ENCODE measurements at regions not wholly inside any gene's neighbourhood (a gene's known extent, or its start where the extent isn't known, plus 50 kb on each side); places are given as distances from the start of the nearest gene placed in this dataset.

DNA sequence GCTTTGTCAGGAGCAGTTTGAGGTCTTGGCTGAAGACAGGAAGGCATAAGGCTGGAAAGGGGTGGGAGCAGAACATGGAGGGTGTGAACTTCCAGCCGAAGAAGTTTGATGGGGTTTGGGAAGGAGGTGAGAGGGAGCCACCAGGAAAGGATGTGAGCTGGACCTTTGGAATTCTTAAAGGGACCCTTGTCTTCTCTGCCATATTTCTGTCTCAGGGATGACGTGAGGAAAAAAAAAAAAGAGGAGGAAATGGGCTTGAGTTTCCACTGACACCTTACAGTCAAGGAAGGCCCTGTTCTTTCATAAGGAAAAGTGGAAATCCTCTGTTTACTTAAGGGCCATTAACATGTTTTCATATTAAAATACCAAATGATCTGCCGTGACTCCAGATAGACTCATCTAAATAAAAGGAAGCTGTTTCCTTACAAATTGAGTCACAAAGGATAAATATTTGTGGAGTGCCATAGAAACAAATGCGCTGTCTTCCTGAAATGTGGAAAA, 132.1 kb downstream of the PALM2AKAP2 start:
- peaks cover 2% of the 10 kb centered on the region for H3K4me1 ChIP-seq (ENCODE audit: control insufficient read depth, insufficient read depth, low read length)
- H3K27me3 ChIP-seq (ENCODE audit: control insufficient read depth, insufficient read depth, low read length, poor library complexity, severe bottlenecking), result no peaks in the 10 kb centered on the region
- H3K36me3 ChIP-seq (ENCODE audit: control insufficient read depth, insufficient read depth, low read length), result no peaks in the 10 kb centered on the region
- no peak overlapping the region for H3K4me3 ChIP-seq (ENCODE audit: insufficient read depth, low read depth, low read length)
- H3K27ac ChIP-seq (ENCODE audit: insufficient read depth, low read depth, low read length, poor library complexity, severe bottlenecking), result no peak overlapping the region
- WGBS, 2 experiments, result 78 to 84% methylated on average over 4 of the region's 4 CpGs
- H3K9me3 ChIP-seq (ENCODE audit: control insufficient read depth, low read length), result no peaks in the 10 kb centered on the region

GRCh38 chr9:109912726-109913460, 132.9 kb downstream of the PALM2AKAP2 start:
- Histone ChIP-seq H3K4me3 (ENCODE audit: insufficient read depth, low read depth, low read length) (no peak overlapping the region), H3K36me3 (ENCODE audit: control insufficient read depth, insufficient read depth, low read length) (no peaks in the 10 kb centered on the region), H3K9me3 (ENCODE audit: control insufficient read depth, low read length) (no peaks in the 10 kb centered on the region), H3K4me1 (ENCODE audit: control insufficient read depth, insufficient read depth, low read length) (no peaks in the 10 kb centered on the region), H3K27ac (ENCODE audit: insufficient read depth, low read depth, low read length, poor library complexity, severe bottlenecking) (no peak overlapping the region), H3K27me3 (ENCODE audit: control insufficient read depth, insufficient read depth, low read length, poor library complexity, severe bottlenecking) (no peaks in the 10 kb centered on the region)
- 92 to 95% methylated on average over 7 of the region's 7 CpGs for WGBS, 2 experiments

DNA sequence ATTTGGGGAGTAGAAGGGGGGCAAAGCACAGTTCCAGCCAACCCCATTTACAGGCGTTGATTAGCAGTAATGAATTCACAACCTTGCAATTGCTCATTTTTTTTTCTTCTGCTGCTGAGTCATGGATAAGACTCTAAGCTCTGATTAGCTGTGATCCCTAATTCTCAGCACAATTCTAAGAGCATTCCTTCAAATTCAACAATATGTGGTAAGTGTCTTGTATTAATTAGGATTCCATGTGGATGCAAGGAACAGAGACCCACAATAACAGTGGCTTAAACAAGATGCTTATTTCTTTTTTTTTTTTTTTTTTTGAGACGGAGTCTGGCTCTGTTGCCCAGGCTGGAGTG, 133.4 kb downstream of the PALM2AKAP2 start:
- no peaks in the 10 kb centered on the region for H3K27me3 ChIP-seq (ENCODE audit: control insufficient read depth, insufficient read depth, low read length, poor library complexity, severe bottlenecking)
- H3K4me3 ChIP-seq (ENCODE audit: insufficient read depth, low read depth, low read length), result no peak overlapping the region
- WGBS, 2 experiments, result 96% methylated on average over 1 of the region's 2 CpGs
- no peaks in the 10 kb centered on the region for H3K36me3 ChIP-seq (ENCODE audit: control insufficient read depth, insufficient read depth, low read length)
- H3K27ac ChIP-seq (ENCODE audit: insufficient read depth, low read depth, low read length, poor library complexity, severe bottlenecking), result no peak overlapping the region
- H3K4me1 ChIP-seq (ENCODE audit: control insufficient read depth, insufficient read depth, low read length), result no peaks in the 10 kb centered on the region
- no peaks in the 10 kb centered on the region for H3K9me3 ChIP-seq (ENCODE audit: control insufficient read depth, low read length)

GRCh38 chr9:109914280-109915027, 134.5 kb downstream of the PALM2AKAP2 start:
- H3K4me3 ChIP-seq (ENCODE audit: insufficient read depth, low read depth, low read length), result no peak overlapping the region
- no peaks in the 10 kb centered on the region for H3K27me3 ChIP-seq (ENCODE audit: control insufficient read depth, insufficient read depth, low read length, poor library complexity, severe bottlenecking)
- no peaks in the 10 kb centered on the region for H3K9me3 ChIP-seq (ENCODE audit: control insufficient read depth, low read length)
- no peak overlapping the region for H3K27ac ChIP-seq (ENCODE audit: insufficient read depth, low read depth, low read length, poor library complexity, severe bottlenecking)
- no peaks in the 10 kb centered on the region for H3K4me1 ChIP-seq (ENCODE audit: control insufficient read depth, insufficient read depth, low read length)
- WGBS, 2 experiments, result 97% methylated on average over 4 of the region's 4 CpGs
- H3K36me3 ChIP-seq (ENCODE audit: control insufficient read depth, insufficient read depth, low read length), result no peaks in the 10 kb centered on the region

- no peaks in the 10 kb centered on the region for H3K36me3 ChIP-seq (ENCODE audit: control insufficient read depth, insufficient read depth, low read length)
- H3K27ac ChIP-seq (ENCODE audit: insufficient read depth, low read depth, low read length, poor library complexity, severe bottlenecking), result no peak overlapping the region
- H3K4me1 ChIP-seq (ENCODE audit: control insufficient read depth, insufficient read depth, low read length), result no peaks in the 10 kb centered on the region
- no peaks in the 10 kb centered on the region for H3K27me3 ChIP-seq (ENCODE audit: control insufficient read depth, insufficient read depth, low read length, poor library complexity, severe bottlenecking)
- no peaks in the 10 kb centered on the region for H3K9me3 ChIP-seq (ENCODE audit: control insufficient read depth, low read length)
- 93% methylated on average over 6 of the region's 6 CpGs for WGBS, 2 experiments
- no peak overlapping the region for H3K4me3 ChIP-seq (ENCODE audit: insufficient read depth, low read depth, low read length)
These were observed 136.3 kb downstream of the PALM2AKAP2 start for GRCh38 chr9:109916316-109916715.

GRCh38 chr9:109918339-109919163, 138.6 kb downstream of the PALM2AKAP2 start:
- Histone ChIP-seq H3K9me3 (ENCODE audit: control insufficient read depth, low read length) (no peaks in the 10 kb centered on the region), H3K27ac (ENCODE audit: insufficient read depth, low read depth, low read length, poor library complexity, severe bottlenecking) (no peak overlapping the region), H3K4me3 (ENCODE audit: insufficient read depth, low read depth, low read length) (no peak overlapping the region), H3K4me1 (ENCODE audit: control insufficient read depth, insufficient read depth, low read length) (no peaks in the 10 kb centered on the region), H3K27me3 (ENCODE audit: control insufficient read depth, insufficient read depth, low read length, poor library complexity, severe bottlenecking) (no peaks in the 10 kb centered on the region), H3K36me3 (ENCODE audit: control insufficient read depth, insufficient read depth, low read length) (no peaks in the 10 kb centered on the region)
- 85 to 90% methylated on average over 11 of the region's 11 CpGs for WGBS, 2 experiments

DNA sequence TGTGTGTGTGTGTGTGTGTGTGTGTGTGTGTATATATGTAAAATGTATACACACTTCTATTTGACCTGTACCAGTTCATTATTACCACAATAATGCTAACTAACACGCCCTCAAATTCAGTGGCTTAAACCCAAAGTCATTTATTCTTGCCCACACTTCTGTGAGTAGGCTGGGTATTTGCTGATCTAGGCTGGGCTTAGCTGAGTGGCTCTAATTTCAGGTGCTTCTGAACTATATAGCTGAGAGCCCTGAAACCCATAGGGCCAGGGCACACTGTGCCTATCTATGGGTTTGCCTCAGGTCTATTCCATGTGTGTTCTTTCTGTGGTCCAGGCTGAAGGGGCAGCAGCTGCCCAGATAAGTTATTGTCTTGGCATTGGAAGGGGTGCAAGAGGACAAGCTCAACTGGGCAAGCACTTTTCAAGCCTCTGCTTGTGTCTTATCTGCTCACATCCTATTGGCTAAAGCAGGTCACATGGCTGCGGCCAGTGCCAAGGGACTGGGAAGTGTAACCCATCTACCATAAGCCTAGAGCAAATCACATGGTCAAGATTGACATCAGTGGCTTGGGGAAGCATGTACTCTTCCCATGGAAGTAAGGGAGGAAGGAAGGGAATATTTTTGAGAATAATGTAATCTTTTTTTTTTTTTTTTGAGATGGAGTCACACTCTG, 139.9 kb downstream of the PALM2AKAP2 start:
- Histone ChIP-seq H3K27me3 (ENCODE audit: control insufficient read depth, insufficient read depth, low read length, poor library complexity, severe bottlenecking) (no peaks in the 10 kb centered on the region), H3K9me3 (ENCODE audit: control insufficient read depth, low read length) (no peaks in the 10 kb centered on the region), H3K36me3 (ENCODE audit: control insufficient read depth, insufficient read depth, low read length) (no peaks in the 10 kb centered on the region), H3K27ac (ENCODE audit: insufficient read depth, low read depth, low read length, poor library complexity, severe bottlenecking) (no peak overlapping the region), H3K4me3 (ENCODE audit: insufficient read depth, low read depth, low read length) (no peak overlapping the region), H3K4me1 (ENCODE audit: control insufficient read depth, insufficient read depth, low read length) (no peaks in the 10 kb centered on the region)
- WGBS, 2 experiments, result 95 to 100% methylated on average over 2 of the region's 2 CpGs

DNA sequence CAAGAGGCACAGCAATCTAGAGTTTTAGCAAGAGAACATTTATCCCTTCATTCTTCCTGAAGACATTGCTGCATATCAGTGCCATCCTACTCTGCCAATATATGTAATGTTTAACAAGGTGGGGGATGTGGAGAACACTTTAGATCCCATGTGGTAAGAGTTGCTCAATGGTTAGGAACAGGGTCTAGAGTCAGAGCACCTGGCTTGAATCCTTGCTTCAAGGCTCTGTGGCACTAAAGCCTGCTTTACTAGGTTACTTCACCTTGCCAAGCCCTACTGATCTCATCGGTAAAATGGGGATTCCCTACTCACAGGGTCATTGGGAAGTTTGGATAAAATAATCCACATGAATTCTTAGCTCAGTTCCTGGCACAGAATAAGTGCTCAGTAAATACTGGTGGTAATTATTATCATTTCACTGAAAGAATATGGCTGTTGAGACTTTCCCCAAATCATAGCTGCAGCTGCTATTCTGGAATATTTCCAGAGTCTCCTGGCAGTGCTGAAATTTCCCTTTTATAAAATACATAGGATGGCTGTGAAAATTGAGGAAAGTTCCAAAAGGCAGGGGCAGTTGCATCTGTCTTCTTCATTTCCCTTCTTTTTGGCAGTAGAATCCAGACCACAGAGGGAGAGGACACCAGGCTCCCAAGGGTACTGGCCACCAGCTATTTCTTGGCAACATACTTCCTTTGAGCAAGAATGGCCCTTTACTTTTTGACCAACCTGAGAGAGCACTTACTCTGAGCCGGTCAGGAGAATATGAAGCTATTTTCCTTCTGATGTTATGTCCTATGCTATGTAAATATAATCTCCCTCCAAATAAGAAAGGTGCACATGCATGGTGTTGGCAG, 142.8 kb downstream of the PALM2AKAP2 start:
- 85 to 100% methylated on average over 1 to 2 of the region's 2 CpGs for WGBS, 2 experiments
- Histone ChIP-seq H3K9me3 (ENCODE audit: control insufficient read depth, low read length) (no peaks in the 10 kb centered on the region), H3K4me1 (ENCODE audit: control insufficient read depth, insufficient read depth, low read length) (no peaks in the 10 kb centered on the region), H3K27ac (ENCODE audit: insufficient read depth, low read depth, low read length, poor library complexity, severe bottlenecking) (no peak overlapping the region), H3K36me3 (ENCODE audit: control insufficient read depth, insufficient read depth, low read length) (no peaks in the 10 kb centered on the region), H3K27me3 (ENCODE audit: control insufficient read depth, insufficient read depth, low read length, poor library complexity, severe bottlenecking) (no peaks in the 10 kb centered on the region), H3K4me3 (ENCODE audit: insufficient read depth, low read depth, low read length) (no peak overlapping the region)

- WGBS, 2 experiments, result 84 to 85% methylated on average over 5 of the region's 5 CpGs
- Histone ChIP-seq H3K4me1 (ENCODE audit: control insufficient read depth, insufficient read depth, low read length) (no peaks in the 10 kb centered on the region), H3K27me3 (ENCODE audit: control insufficient read depth, insufficient read depth, low read length, poor library complexity, severe bottlenecking) (no peaks in the 10 kb centered on the region), H3K36me3 (ENCODE audit: control insufficient read depth, insufficient read depth, low read length) (no peaks in the 10 kb centered on the region), H3K9me3 (ENCODE audit: control insufficient read depth, low read length) (no peaks in the 10 kb centered on the region), H3K4me3 (ENCODE audit: insufficient read depth, low read depth, low read length) (no peak overlapping the region), H3K27ac (ENCODE audit: insufficient read depth, low read depth, low read length, poor library complexity, severe bottlenecking) (no peak overlapping the region)
These were observed 143.4 kb downstream of the PALM2AKAP2 start for GRCh38 chr9:109923471-109923760.

Measured in ectodermal cell (in vitro differentiated cells).